Activated naive CD8-positive, alpha-beta T cell (primary cell): ENCODE measurements at regions not wholly inside any gene's neighbourhood (a gene's known extent, or its start where the extent isn't known, plus 50 kb on each side); places are given as distances from the start of the nearest gene placed in this dataset.

ENCODE experiments used
- H3K27ac Mint-ChIP-seq: one replicate; pipeline ENCODE4 v1.8.0; 2021; ENCODE audit warnings: mixed read lengths
- H3K27me3 Mint-ChIP-seq: one replicate; pipeline ENCODE4 v1.8.0; 2021; ENCODE audit warnings: mixed read lengths
- H3K36me3 Mint-ChIP-seq: one replicate; pipeline ENCODE4 v1.8.0; 2021; ENCODE audit warnings: mixed read lengths
- H3K4me1 Mint-ChIP-seq: one replicate; pipeline ENCODE4 v1.8.0; 2021; ENCODE audit warnings: low read depth, mixed read lengths
- H3K4me3 Mint-ChIP-seq: one replicate; pipeline ENCODE4 v1.8.0; 2021; ENCODE audit warnings: mild to moderate bottlenecking, mixed read lengths
- H3K9me3 Mint-ChIP-seq: one replicate; pipeline ENCODE4 v1.8.0; 2021; ENCODE audit warnings: low read depth, mixed read lengths

- Mint-ChIP-seq H3K36me3 (no peaks in the 10 kb centered on the region), H3K27me3 (no peaks in the 10 kb centered on the region), H3K4me3 (no peak overlapping the region), H3K9me3 (no peaks in the 10 kb centered on the region), H3K4me1 (no peaks in the 10 kb centered on the region), H3K27ac (no peak overlapping the region)
These were observed 89.1 kb upstream of the BOD1 start for GRCh38 chr5:173705512-173706044.

GRCh38 chr5:173706700-173707099 is 90.2 kb upstream of the BOD1 start:
- Mint-ChIP-seq H3K36me3 (no peaks in the 10 kb centered on the region), H3K4me1 (no peaks in the 10 kb centered on the region), H3K27me3 (no peaks in the 10 kb centered on the region), H3K27ac (no peak overlapping the region), H3K9me3 (no peaks in the 10 kb centered on the region), H3K4me3 (no peak overlapping the region)

- H3K4me3 Mint-ChIP-seq = no peak overlapping the region
- no peaks in the 10 kb centered on the region for H3K4me1 Mint-ChIP-seq
- no peaks in the 10 kb centered on the region for H3K36me3 Mint-ChIP-seq
- H3K27ac Mint-ChIP-seq = no peak overlapping the region
- H3K9me3 Mint-ChIP-seq = no peaks in the 10 kb centered on the region
- no peaks in the 10 kb centered on the region for H3K27me3 Mint-ChIP-seq
These were observed 90.9 kb upstream of the BOD1 start for GRCh38 chr5:173707392-173707791.

- H3K9me3 Mint-ChIP-seq = no peaks in the 10 kb centered on the region
These were observed 92.7 kb upstream of the BOD1 start for GRCh38 chr5:173709145-173709544.

GRCh38 chr5:173709761-173710160 is 93.3 kb upstream of the BOD1 start:
- Mint-ChIP-seq H3K9me3 (no peaks in the 10 kb centered on the region), H3K4me1 (no peaks in the 10 kb centered on the region), H3K27me3 (no peaks in the 10 kb centered on the region), H3K4me3 (no peak overlapping the region), H3K27ac (no peak overlapping the region), H3K36me3 (no peaks in the 10 kb centered on the region)

More at GRCh38 chr5:173709145-173709544, 92.7 kb upstream of the BOD1 start:
- Mint-ChIP-seq H3K36me3 (no peaks in the 10 kb centered on the region), H3K27me3 (no peaks in the 10 kb centered on the region), H3K4me3 (no peak overlapping the region), H3K27ac (no peak overlapping the region), H3K4me1 (no peaks in the 10 kb centered on the region)

- H3K4me3 Mint-ChIP-seq = no peak overlapping the region
- no peaks in the 10 kb centered on the region for H3K36me3 Mint-ChIP-seq
- H3K27ac Mint-ChIP-seq = no peak overlapping the region
- H3K9me3 Mint-ChIP-seq = no peaks in the 10 kb centered on the region
- H3K27me3 Mint-ChIP-seq = no peaks in the 10 kb centered on the region
- no peaks in the 10 kb centered on the region for H3K4me1 Mint-ChIP-seq
These were observed 94.1 kb upstream of the BOD1 start for GRCh38 chr5:173710528-173710927.

GRCh38 chr5:173711466-173711865 is 95.0 kb upstream of the BOD1 start:
- peak overlapping the region; percentile 23 for H3K27ac Mint-ChIP-seq

DNA sequence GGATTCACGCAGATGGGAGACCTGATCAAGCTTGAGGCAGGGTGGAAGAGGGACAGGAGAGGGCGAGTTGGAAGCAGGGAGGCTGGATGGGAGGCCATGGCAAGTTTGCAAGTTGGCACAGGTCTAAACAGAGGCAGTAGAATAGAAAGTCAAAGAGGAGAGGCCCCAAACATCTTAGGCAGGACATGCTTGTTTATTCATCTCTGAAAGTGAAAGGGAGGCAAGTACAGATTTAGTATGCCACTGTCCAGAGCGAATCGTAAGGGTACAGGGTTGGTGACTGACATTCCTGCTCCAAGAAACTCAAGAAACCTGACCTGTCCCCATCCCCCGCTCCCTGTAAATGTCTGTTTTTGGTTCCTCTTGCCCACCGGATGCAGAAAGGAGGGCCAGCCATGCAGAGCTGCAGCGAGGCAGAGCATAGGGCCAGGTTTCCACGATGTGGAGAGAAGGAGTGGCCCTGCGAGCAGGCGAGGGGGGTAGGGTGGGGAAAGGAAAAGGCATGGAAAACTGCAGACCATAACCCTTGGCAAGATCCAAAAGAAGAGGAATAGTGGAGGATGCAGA is 96.2 kb upstream of the BOD1 start:
- Mint-ChIP-seq H3K4me3 (no peak overlapping the region), H3K27me3 (peaks cover 2% of the 10 kb centered on the region), H3K36me3 (no peaks in the 10 kb centered on the region), H3K27ac (no peak overlapping the region), H3K9me3 (no peaks in the 10 kb centered on the region), H3K4me1 (no peaks in the 10 kb centered on the region)

More at GRCh38 chr5:173711466-173711865, 95.0 kb upstream of the BOD1 start:
- Mint-ChIP-seq H3K27me3 (peaks cover under 1% of the 10 kb centered on the region), H3K4me3 (no peak overlapping the region), H3K9me3 (no peaks in the 10 kb centered on the region), H3K36me3 (no peaks in the 10 kb centered on the region), H3K4me1 (no peaks in the 10 kb centered on the region)

- no peaks in the 10 kb centered on the region for H3K36me3 Mint-ChIP-seq
- peaks cover 2% of the 10 kb centered on the region for H3K27me3 Mint-ChIP-seq
- H3K4me1 Mint-ChIP-seq = no peaks in the 10 kb centered on the region
- no peaks in the 10 kb centered on the region for H3K9me3 Mint-ChIP-seq
- no peak overlapping the region for H3K27ac Mint-ChIP-seq
- no peak overlapping the region for H3K4me3 Mint-ChIP-seq
These were observed 98.3 kb upstream of the BOD1 start for GRCh38 chr5:173714551-173715428.

GRCh38 chr5:173715607-173716006 is 99.2 kb upstream of the BOD1 start:
- peaks cover 2% of the 10 kb centered on the region for H3K27me3 Mint-ChIP-seq
- H3K27ac Mint-ChIP-seq = no peak overlapping the region
- no peaks in the 10 kb centered on the region for H3K9me3 Mint-ChIP-seq
- no peaks in the 10 kb centered on the region for H3K36me3 Mint-ChIP-seq
- no peak overlapping the region for H3K4me3 Mint-ChIP-seq
- H3K4me1 Mint-ChIP-seq = no peaks in the 10 kb centered on the region

- no peak overlapping the region for H3K4me3 Mint-ChIP-seq
- H3K27ac Mint-ChIP-seq = no peak overlapping the region
- peaks cover 2% of the 10 kb centered on the region for H3K27me3 Mint-ChIP-seq
- no peaks in the 10 kb centered on the region for H3K9me3 Mint-ChIP-seq
- no peaks in the 10 kb centered on the region for H3K36me3 Mint-ChIP-seq
- no peaks in the 10 kb centered on the region for H3K4me1 Mint-ChIP-seq
These were observed 99.7 kb upstream of the BOD1 start for GRCh38 chr5:173716058-173716682.

DNA sequence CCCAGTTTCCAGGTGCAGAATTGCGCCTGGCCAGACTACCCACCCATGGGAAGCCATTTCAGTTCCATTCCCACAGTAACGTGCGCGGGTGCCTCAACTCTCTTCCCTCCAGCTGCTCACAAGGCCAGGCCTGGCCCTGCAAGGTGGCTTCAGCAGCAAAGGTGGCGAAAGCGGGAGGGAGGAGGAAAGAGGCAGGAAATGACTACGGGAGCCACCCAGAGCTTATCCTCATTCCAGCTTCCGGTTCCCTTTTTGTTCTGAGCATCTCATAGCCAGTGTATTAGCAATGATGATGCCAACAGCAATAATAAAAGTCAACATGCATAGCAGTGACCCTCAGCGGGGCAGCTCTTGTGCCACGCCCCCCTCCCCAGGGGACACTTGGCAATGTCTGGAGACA is 101.5 kb upstream of the BOD1 start:
- no peaks in the 10 kb centered on the region for H3K9me3 Mint-ChIP-seq
- no peaks in the 10 kb centered on the region for H3K4me1 Mint-ChIP-seq
- no peak overlapping the region for H3K4me3 Mint-ChIP-seq
- no peaks in the 10 kb centered on the region for H3K36me3 Mint-ChIP-seq
- peaks cover 13% of the 10 kb centered on the region for H3K27me3 Mint-ChIP-seq
- H3K27ac Mint-ChIP-seq = no peak overlapping the region

DNA sequence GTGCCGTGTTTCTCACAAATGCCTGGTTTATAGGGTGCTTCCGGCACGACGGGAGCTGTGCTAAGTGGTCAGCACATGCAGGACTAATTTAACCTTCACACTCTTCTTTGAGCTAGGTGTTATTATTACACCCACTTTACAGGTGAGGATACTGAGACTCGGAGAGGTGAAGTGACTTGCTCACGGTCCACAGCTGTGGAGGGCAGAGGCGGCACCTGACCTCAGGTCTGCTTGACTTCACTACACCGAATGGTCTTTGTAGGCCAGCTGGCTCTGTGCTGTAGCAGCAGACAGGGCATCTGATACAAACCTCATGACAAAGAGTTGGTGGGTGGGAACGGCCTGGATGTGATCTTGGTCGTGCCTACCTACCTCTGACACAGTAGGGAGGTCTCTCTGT is 102.0 kb upstream of the BOD1 start:
- H3K9me3 Mint-ChIP-seq = no peaks in the 10 kb centered on the region
- no peaks in the 10 kb centered on the region for H3K4me1 Mint-ChIP-seq
- peaks cover 13% of the 10 kb centered on the region for H3K27me3 Mint-ChIP-seq
- no peak overlapping the region for H3K4me3 Mint-ChIP-seq
- no peaks in the 10 kb centered on the region for H3K36me3 Mint-ChIP-seq
- H3K27ac Mint-ChIP-seq = no peak overlapping the region

- Mint-ChIP-seq H3K9me3 (no peaks in the 10 kb centered on the region), H3K27me3 (peaks cover 13% of the 10 kb centered on the region)
These were observed 103.3 kb upstream of the BOD1 start for GRCh38 chr5:173719731-173720082.

GRCh38 chr5:173720286-173720952 is 104.0 kb upstream of the BOD1 start:
- no peak overlapping the region for H3K4me3 Mint-ChIP-seq
- H3K27me3 Mint-ChIP-seq = peaks cover 13% of the 10 kb centered on the region
- H3K36me3 Mint-ChIP-seq = no peaks in the 10 kb centered on the region
- no peaks in the 10 kb centered on the region for H3K9me3 Mint-ChIP-seq
- H3K27ac Mint-ChIP-seq = no peak overlapping the region
- H3K4me1 Mint-ChIP-seq = no peaks in the 10 kb centered on the region

More at GRCh38 chr5:173719731-173720082, 103.3 kb upstream of the BOD1 start:
- no peaks in the 10 kb centered on the region for H3K36me3 Mint-ChIP-seq
- H3K4me1 Mint-ChIP-seq = no peaks in the 10 kb centered on the region
- H3K27ac Mint-ChIP-seq = no peak overlapping the region
- H3K4me3 Mint-ChIP-seq = no peak overlapping the region
